Ammon's horn (tissue), 1 donor: ENCODE measurements at regions not wholly inside any gene's neighbourhood (a gene's known extent, or its start where the extent isn't known, plus 50 kb on each side); places are given as distances from the start of the nearest gene placed in this dataset.
A peak's percentile ranks its signal among the peaks of the same experiment; 100 is the strongest.
"Not testable (repeated sequence)": the region's sequence is repeated elsewhere in the genome, so short reads cannot be mapped to it uniquely, and the experiment has no call there.

ENCODE experiments used
- DNase-seq: peaks from one replicate; pipeline ENCODE4 v3.0.0-alpha.2; 2016; ENCODE audit warnings: low spot score

GRCh38 chr6:11889572-11889971 lies 111.0 kb upstream of the ADTRP start:
- no peak for DNase-seq

- DNase-seq = no peak
These were observed 110.1 kb upstream of the ADTRP start for GRCh38 chr6:11888727-11889126.

GRCh38 chr6:11885159-11885558 lies 106.6 kb upstream of the ADTRP start:
- no peak for DNase-seq

- not testable (repeated sequence) for DNase-seq
These were observed 104.9 kb upstream of the ADTRP start for GRCh38 chr6:11883471-11883870.

DNA sequence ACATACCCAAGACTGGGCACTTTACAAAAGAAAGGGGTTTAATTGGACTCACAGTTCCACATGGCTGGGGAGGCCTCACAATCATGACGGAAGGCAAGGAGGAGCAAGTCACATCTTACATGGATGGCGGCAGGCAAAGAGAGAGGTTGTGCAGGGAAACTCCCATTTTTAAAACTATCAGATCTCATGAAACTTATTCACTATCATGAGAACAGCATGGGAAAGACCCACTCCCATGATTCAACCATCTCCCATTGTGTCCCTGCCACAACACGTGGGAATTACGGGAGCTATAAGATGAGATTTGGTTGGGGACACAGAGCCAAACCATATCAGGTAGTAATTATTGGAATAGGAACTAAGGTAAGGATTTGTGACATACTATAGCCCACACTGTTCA lies 101.6 kb upstream of the ADTRP start:
- not testable (repeated sequence) for DNase-seq

DNA sequence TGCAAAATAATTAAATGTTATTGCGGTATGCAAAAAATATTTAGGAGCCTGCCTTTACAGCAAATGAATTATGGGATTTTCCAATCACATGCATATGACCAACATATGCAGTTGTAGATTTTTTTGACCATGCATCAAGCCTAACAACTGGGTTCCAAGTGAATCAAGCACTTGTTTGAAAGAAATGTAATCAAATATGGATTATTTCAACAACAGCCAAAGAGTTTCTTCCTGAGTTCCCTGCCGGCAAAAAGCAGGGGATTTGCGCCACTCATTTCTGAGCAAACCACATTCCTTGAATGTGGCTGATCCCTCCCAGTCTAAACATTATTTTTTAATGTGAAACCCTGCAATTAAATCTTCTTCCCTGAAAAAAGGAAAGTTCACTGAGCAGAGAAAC lies 100.1 kb upstream of the ADTRP start:
- DNase-seq = no peak

GRCh38 chr6:11878029-11878428 lies 99.4 kb upstream of the ADTRP start:
- DNase-seq = no peak

GRCh38 chr6:11876934-11877433 lies 98.4 kb upstream of the ADTRP start:
- no peak for DNase-seq

- DNase-seq = no peak
These were observed 96.9 kb upstream of the ADTRP start for GRCh38 chr6:11875325-11876109.

DNA sequence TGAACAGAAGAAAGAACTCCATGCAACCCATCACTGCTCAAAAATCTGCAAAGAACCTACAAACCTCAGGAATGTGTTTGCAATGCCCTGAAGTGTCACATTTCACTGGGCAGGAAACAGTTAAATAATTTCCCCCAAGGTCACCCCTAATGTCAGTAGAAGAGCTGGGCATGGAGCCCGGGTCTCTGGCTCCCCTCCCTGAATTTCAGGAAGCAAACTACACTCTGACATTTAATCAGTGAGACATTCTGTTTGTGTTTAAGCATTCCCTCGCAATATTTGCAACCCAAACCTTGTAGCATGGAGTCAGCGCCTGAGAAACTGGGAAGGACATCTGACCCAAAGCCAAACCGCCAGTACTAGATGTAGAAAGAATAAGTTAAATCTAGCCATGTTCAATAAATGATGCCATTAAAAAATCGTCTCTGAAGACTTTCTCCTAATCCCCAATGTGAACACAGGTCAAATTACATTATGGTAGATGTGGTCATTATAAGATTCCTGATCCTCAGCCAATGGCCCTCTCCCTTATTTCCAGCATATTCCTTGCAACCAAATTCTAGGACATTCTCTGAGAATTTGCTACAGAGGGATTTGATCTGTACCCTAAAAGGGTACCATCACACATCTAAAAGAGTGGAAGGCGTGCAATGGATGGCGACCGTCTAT lies 91.2 kb upstream of the ADTRP start:
- DNase-seq = no peak

DNA sequence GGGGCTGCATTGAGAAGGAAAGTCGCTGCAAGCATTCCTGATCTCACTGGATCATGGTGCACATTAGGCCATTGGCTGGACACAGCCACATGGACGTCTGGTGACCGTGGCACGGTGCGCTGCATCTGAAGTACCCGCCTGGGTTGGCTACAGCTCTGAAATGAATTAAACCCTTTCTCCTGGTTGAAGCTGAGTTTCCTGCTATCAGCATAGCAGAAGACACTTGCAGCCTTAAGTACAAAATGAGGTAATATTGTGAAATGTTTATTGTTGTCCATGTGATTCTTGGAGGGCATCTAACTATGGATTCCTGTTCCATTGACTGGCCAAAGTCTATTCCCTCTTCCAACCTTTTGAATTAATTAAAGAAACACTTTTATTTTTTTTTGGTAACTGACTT lies 89.8 kb upstream of the ADTRP start:
- DNase-seq = no peak

DNA sequence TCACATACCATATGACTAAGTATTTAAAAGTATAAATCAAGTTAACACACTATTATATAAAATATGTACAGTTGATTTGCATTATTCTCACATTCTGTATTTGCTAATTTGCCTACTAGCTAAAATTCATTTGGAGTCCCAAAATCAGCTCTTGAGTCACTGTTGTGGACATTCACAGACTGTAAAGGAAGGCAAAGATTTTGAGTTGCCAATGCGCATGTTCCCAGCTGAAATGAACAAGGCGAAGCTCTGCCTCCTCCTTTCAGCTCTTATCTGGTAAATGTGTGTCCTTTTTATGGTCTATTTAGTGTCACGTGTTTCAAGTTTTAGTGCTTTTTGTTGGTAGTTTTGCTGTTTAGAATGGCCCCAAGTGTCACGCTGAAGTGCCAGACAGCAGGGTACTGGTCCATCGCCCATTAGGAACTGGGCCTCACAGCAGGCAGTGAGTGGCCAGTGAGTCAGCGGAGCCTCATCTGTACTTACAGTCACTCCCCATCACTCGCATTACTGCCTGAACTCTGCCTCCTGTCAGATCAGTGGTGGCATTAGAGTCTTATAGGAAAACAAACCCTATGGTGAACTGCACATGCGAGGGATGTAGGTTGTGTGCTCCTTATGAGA lies 87.2 kb upstream of the ADTRP start:
- DNase-seq = no peak

DNA sequence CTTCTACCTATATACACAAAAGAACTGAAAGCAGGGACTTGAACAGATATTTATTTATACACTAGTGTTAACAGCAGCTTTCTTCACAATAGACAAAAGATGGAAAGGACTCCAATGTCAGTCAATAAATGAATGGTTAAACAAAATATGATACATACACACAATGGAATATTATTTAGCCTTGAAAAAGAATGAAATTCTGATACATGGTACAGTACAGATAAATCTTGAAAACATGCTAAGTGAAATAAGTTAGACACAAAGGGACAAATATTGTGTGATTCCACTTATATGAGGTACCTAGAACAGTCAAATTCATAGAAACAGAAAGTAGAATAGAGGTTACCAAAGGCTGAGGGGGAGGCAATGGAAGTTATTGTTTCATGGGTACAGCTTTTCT lies 79.8 kb upstream of the ADTRP start:
- DNase-seq = no peak

DNA sequence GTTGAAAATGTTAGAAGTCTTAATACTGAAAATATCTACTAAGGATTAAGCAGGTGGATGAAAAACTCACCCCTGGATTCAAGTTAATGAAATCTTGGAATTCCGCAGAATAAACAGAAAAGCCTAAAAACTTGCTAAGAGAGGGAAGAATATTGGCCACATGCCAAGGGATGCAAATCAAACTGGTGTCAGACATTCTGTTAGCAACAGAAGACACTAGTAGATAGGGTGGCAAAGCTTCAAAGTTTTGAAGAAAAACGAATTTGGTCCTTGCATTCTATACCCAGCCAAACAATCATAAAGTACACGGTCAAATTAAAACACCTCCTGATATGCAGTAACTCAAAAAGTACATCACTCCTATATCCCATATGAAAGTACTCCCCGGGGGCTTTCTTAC lies 77.1 kb upstream of the ADTRP start:
- no peak for DNase-seq

- DNase-seq = no peak
These were observed 76.0 kb upstream of the ADTRP start for GRCh38 chr6:11854408-11855165.

DNA sequence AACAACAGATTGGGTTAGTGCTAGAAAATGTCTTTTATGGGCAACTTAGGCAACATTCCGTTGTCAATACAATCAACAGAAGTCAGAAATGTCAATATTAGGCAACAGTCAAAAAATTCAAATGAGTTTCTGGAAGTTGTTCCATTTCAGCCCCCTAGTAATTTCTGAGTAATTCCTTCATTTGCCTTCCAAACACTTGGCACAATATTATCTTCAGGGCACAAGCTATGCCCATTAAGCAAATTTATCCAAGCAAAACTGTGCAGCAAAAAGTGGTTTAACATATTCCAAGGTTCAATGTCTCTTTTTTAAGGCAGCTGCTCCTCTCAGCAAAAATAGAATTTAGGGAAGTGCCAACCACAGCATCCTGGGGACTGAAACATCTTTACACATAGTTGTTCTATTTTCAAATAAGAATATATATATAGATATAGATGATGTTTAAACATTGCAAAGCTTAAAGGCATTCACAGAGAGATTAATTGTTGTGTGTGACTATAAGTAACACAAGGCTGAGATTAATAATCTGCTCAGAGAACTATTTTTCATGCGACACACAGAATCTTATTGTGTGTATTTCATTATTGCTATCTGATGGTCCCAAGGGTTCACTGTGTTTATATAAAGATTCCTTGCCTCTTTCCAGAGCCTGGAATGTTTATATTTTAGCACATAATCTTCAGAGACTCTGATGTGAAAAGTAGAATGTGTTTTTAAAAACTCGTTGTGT lies 75.2 kb upstream of the ADTRP start:
- DNase-seq = no peak

GRCh38 chr6:11852061-11852651 lies 73.6 kb upstream of the ADTRP start:
- DNase-seq = peak; percentile 20

DNA sequence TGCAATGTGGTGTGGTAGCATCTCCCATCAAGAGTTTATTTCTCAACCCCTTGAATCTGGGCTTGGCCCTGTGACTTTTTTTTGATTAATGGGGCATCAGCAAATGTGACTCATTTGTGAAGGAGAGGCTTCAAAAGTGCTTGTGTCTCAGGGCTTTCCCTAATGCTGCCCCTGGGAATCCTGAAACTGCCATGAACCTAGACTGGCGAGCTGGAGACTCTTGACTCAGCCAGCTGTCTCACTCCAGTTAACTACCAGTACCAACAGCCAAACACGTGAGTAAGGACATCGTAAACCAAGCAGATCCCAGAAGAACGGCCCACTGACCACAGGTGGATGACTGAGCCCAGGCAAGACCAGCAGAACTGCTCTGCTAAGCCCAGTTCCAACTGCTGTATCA lies 72.8 kb upstream of the ADTRP start:
- no peak for DNase-seq

GRCh38 chr6:11848852-11849731 lies 70.5 kb upstream of the ADTRP start:
- no peak for DNase-seq

GRCh38 chr6:11848346-11848651 lies 69.7 kb upstream of the ADTRP start:
- no peak for DNase-seq
